NCI-H1105 (cell line): ENCODE measurements at regions not wholly inside any gene's neighbourhood (a gene's known extent, or its start where the extent isn't known, plus 50 kb on each side); places are given as distances from the start of the nearest gene placed in this dataset.

Source experiments
- DNase-seq: peaks from one replicate; lab custom pipeline; 2025; lab: John Stamatoyannopoulos, UW

DNA sequence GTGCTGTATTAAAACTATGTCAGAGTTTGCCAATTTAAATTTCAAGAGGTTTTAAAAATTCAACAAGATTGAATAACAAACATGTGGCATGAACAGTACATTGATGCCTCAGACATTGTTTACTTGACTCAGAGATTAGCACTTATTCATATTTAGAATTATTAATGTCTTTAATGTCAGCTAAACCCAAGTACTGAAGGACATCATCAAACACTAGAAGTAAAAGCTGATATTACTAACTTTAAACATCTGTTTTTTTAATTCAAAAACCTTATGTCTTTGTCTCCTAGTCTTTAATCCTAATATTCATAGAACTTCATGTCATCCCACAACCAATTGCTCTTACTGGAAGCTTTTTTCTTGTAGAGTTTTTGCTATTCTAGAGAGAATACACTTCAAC lies 406.2 kb upstream of the PCDH7 start:
- DNase-seq, result no peak

- no peak for DNase-seq
These were observed 389.1 kb upstream of the PCDH7 start for GRCh38 chr4:30330894-30331652.

- DNase-seq, result no peak
These were observed 378.4 kb upstream of the PCDH7 start for GRCh38 chr4:30341731-30342130.

DNA sequence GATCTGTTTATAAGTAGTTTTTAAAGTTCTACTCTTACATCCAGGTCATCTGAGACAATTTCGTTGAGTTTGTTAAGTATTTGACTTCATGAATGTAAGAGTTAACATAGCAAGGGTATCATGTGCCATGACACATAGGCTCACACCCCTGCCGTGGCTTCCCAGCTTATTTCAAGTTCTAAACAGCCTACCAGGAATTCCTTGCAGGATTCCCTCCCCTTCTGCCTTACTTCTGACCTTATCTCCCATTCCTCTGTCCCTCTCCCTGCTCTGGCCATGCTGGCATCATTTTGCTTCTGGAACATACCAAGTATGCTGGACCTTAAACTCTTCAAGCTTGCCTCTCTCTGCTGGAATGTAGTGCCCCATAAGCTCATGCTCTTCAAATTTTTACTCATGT lies 369.9 kb upstream of the PCDH7 start:
- DNase-seq, result no peak

DNA sequence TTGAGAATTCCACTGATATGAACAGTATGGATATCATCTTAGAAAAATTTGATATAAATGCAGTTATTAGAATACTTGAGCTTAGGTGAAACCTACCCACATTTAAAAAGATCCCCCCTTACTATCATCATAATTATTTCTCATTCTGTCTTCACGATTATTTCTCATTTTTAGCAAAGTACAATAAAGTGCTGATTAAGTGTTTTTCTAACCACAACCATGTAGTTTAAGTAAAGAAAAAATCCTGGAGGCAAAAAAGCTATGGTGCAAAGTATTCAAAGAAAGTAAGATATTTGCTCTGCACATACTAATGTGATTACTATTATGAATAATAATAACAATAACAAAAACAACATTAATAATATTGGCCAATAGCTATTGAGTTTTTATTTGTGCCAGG lies 365.6 kb upstream of the PCDH7 start:
- no peak for DNase-seq

GRCh38 chr4:30362436-30362835 lies 357.7 kb upstream of the PCDH7 start:
- no peak for DNase-seq

- no peak for DNase-seq
These were observed 350.1 kb upstream of the PCDH7 start for GRCh38 chr4:30370105-30370504.

GRCh38 chr4:30380404-30380998 lies 339.7 kb upstream of the PCDH7 start:
- peak; percentile 8 for DNase-seq

- DNase-seq, result no peak
These were observed 334.5 kb upstream of the PCDH7 start for GRCh38 chr4:30385650-30386049.

- DNase-seq, result no peak
These were observed 333.8 kb upstream of the PCDH7 start for GRCh38 chr4:30386266-30386895.

DNA sequence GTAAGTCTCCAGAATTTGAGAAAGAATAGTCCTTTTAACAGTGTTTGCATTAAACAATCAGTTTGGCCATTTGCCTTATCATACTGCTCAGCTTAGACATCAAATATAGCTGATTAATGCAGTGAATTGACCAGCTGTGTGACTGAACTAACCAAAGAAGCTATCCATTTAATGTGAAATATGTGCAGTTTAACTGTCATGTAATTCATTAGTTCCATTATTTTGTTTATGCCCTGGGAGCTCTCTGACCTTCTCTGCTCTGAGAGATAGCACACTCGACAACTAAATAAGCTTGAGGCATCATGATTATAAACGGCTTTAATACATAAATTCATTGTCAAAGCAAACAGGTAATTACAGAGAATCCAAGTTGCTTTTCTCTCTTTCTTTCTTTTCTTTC lies 324.3 kb upstream of the PCDH7 start:
- DNase-seq, result no peak

DNA sequence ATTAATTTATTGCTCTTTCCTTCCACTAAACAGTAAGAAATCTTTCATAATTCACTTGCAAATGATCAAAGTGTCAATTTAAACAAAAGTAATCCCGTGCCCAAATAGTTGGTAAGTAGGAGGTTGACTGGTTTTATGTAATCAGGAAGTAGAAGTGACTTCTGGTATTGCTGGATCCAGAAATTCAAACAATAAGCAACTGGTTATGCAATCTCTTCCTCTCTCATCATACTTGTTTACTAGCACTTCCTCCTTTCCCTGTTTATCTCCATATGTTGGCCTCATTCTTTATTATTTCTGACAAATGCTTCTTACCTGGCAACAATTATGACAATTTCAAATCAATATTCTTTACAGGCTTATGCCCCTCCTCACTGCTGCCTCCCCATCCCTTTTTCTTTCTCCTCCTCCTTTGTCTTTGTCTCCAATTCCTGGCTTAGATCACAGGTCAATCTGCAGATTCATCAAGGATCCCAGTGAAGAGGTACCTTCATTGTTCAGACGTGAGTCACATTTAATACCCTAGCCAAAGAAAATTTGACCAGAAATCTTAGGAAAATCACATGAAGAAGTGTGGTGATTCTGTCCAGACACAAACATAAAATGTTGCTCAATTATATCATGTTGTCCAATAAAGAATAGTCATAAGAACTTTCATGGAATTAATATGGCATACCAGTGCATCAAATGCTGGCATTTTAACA lies 323.2 kb upstream of the PCDH7 start:
- no peak for DNase-seq

DNA sequence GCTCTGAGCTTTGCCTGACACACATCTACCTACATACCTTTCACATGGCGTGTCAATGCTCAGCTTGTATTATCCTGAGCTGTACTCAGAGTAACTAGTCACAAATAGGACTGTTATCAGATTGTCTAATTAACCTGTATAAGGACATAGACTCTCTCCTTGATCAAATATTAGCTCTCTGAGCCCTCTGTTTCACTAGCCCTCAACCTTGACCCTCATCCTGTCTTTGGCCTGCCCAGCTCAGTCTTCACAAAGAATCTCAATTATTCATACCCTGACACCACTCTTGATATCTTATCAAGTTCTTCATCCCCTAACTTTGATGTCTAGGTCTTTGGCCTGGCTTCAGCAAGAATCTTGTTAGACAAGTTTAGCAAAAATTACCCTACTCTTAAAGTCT lies 320.7 kb upstream of the PCDH7 start:
- no peak for DNase-seq

- DNase-seq, result no peak
These were observed 317.9 kb upstream of the PCDH7 start for GRCh38 chr4:30402276-30402675.

GRCh38 chr4:30413915-30414314 lies 306.3 kb upstream of the PCDH7 start:
- DNase-seq, result no peak

GRCh38 chr4:30416547-30416946 lies 303.6 kb upstream of the PCDH7 start:
- no peak for DNase-seq

DNA sequence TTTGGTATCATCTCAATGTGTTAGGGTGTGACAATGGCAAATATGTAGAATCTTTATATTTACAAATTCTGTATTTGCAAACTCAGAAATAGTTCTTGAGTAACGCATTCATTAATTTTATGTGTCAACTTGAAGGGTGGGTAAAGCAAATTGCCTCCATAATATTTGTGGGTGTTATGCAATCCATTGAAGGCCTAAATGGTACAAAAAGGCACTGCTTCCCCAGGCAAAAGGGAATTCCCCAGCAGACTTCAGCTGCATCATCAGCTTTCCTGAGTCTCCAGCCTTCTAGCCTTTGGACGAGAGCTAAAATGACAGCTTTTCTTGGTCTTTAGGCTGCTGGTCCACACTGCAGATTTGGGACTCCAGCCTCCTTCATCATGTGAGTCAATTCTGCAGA lies 292.2 kb upstream of the PCDH7 start:
- DNase-seq, result no peak

- DNase-seq, result no peak
These were observed 290.1 kb upstream of the PCDH7 start for GRCh38 chr4:30429813-30430761.

DNA sequence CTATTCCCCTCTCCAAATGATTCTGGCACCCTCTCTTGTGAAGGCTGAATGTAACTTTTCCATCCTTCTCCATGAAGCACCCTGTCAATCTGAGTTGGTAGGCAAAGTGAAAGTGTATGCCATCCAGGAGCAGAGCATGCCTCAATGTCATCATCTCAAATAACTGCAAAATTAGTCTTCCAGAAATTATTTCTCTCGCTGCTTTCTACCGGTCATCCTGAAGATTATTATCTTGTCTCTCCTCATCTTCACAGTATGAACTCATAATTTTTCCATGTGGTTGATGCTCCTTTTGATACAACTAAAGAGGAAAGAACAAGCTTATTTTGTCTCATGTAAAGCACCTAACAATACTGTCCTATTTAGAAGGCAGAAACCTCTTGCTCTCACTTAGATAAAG lies 285.5 kb upstream of the PCDH7 start:
- DNase-seq, result no peak

- no peak for DNase-seq
These were observed 283.8 kb upstream of the PCDH7 start for GRCh38 chr4:30436394-30436793.

DNA sequence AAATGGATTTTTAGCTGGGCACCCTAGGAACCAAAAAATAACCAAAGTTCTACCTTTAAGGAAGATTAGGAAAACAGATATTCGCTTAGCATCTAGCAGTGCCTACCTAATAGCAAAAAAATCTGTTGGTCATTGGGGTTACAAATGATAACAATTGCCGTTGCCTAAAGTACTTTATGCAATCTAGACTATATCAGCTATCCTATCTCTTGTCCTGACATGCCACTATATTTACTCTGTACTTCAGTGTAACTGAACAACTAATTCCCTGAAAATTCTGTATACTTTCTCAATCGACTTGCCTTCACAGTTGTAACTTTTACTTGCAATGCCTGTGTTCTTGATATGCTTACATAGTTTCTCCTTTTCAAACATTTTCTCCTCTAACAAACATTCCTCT lies 282.9 kb upstream of the PCDH7 start:
- no peak for DNase-seq

- no peak for DNase-seq
These were observed 276.9 kb upstream of the PCDH7 start for GRCh38 chr4:30443289-30443688.
